ENCODE measurements at regions not wholly inside any gene's neighbourhood (a gene's known extent, or its start where the extent isn't known, plus 50 kb on each side); places are given as distances from the start of the nearest gene placed in this dataset.

DNA sequence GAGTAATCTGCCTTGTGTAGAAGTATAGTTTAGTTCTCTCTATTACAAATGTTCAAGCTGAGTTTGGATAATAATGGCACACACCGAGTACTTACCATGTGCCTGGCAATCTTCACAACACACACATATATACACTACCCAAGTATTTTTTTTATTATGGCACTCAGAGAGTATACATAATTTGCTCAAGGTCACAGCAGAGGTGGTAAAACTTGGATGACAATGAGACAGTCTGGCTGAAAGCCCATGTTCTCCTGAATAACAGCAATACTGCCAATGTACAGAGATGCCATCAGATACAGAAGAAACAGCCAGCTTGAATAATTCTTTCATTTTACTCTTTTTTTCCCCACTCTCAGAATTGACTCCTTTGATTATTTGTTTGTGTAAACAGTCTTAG, 460.0 kb downstream of the CNTN6 start:
- DNase-seq (ENCODE audit: low read depth) = no peak

GRCh38 chr3:1561427-1561826, 468.6 kb downstream of the CNTN6 start:
- no peak for DNase-seq (ENCODE audit: low read depth)

DNA sequence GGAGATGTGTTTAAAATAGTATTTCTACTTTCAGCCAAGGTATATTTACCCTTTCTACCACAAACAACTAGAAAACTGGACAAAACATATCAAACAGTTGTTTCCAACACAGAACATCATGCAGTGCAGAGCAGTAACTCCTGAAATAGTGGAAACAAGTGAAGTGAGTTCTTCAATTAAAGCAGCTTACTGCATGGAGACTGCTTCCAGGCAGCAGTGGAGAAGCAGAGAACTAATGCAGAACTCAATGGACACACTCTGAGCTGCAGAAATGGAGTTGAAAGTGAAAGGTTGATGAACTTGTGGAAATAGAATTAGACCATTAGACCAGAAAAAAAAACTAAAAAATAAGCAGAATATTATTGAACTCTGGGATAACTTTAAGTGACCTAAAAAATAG, 478.9 kb downstream of the CNTN6 start:
- no peak for DNase-seq (ENCODE audit: low read depth)

GRCh38 chr3:1576047-1576446, 483.2 kb downstream of the CNTN6 start:
- no peak for DNase-seq (ENCODE audit: low read depth)

DNA sequence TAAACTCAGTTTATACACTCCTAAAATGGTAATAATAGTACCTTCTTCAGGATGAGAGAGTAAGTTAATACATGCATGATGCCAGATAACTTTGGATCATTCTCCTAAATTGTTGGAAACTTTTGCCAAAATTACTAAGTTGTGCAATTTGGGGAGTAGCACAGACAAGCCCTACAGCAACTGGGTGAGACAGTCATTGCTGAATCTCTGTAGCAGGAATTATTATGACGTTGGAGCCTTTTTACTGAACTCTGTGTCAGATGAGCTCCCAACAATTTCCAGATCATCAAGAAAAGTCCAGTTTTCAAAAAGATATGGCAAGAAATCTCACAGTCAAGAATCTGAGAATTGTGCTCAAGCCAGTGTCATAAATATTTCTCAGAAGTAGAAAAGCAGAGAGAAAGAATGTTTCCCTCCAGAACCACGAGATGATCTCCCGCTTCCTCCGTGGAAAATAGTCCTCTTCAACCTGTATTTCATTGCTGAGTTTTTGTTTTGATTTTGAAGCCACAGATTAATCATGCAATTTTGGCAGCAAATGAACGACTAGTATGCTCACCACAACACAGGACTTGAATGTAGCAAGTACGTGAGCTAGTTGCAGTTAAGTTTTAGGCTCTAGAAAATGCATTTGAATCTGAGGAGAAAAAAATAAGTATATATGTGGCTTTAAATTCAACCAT, 485.4 kb downstream of the CNTN6 start:
- DNase-seq (ENCODE audit: low read depth) = peak; percentile 0

DNA sequence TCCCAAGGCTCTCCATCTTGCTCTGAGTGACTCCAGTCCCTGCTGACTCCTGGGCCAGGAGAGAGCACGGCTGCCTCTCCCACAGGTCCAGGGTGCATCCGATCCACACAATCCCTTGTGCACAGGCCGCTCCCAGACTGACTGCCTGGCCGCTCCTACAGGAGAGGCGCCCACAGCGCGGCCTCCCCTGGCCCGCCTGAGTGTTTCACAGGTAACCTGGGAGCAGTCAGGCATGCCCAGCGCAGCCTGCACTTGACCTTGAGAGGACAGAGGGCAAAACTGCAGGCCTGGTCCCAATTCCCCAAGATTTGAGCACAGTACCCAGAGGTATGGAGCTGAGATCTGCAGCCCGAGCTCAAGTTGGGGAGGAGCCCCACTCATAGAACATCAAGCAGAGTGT, 490.2 kb downstream of the CNTN6 start:
- DNase-seq (ENCODE audit: low read depth) = no peak

GRCh38 chr3:1587426-1587825, 494.6 kb downstream of the CNTN6 start:
- no peak for DNase-seq (ENCODE audit: low read depth)

DNA sequence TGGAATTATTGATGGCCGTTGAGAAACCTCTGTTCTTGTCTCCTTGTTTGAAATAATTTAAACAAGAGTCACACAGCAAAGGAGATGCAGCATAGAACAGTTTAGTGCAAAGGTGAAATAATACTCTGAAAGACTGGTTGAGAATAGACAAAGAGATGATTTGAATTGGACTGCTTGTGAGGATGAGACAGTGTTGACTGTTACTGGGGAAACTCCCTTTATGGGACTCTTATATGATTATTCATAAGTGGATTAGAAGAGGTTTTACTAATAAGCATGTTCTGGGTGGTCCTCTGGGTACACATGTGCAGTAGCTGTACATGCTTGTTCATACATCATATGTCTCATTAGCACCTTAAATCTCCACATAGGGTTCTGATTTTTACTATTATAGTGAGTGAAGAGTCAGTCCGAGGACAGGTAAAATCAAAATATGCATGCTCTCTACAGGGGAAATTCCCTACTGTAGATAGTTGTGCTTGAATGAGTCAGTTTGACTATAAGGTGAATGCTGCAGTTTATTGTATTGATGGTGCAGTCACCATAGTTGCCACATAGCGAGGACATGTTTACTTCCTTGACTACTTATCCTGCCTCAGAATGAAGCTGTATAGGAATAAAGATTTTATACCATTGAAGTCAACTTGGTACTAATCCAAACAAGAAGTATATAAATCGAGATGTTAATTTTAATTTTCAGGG, 498.7 kb downstream of the CNTN6 start:
- DNase-seq (ENCODE audit: low read depth) = no peak

DNA sequence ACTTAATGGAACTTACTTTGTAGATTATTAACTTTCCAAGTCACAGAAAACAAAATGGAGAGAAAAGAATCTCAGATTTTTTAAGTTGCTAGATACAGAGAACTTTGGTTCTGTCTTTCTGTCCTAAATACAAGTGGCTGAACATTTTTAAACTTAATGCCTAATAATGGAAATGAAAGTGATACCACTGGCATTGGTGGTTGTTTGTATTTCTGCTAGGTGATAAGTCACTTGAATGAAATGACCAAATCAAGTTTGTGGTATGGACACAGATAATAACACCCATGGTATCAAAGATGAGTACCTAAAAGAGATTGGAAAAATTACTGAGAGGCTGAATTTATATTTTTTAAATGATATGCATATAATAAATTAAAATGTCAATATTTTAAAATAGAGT, 502.1 kb downstream of the CNTN6 start:
- no peak for DNase-seq (ENCODE audit: low read depth)

DNA sequence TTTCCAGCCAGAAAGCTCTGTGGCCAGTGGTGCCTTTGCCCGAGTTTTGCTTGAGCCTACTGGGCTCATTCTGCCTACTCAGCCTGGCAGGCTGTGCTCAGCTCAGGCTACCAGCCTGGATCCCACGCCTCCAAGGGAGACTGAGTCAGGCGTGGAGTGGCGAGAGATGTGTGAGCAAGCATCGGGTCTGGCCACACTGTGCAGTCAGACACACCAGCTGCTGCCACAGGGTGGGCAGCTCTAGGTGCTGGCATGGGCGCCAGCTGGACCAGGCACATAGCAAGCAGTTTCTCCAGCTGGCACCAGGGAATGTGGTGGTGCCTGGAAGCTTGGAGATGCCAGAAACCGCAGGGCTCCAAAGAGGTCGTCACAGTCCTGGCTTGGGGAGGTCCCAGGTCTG, 498.5 kb upstream of the CNTN4 start:
- no peak for DNase-seq (ENCODE audit: low read depth)

DNA sequence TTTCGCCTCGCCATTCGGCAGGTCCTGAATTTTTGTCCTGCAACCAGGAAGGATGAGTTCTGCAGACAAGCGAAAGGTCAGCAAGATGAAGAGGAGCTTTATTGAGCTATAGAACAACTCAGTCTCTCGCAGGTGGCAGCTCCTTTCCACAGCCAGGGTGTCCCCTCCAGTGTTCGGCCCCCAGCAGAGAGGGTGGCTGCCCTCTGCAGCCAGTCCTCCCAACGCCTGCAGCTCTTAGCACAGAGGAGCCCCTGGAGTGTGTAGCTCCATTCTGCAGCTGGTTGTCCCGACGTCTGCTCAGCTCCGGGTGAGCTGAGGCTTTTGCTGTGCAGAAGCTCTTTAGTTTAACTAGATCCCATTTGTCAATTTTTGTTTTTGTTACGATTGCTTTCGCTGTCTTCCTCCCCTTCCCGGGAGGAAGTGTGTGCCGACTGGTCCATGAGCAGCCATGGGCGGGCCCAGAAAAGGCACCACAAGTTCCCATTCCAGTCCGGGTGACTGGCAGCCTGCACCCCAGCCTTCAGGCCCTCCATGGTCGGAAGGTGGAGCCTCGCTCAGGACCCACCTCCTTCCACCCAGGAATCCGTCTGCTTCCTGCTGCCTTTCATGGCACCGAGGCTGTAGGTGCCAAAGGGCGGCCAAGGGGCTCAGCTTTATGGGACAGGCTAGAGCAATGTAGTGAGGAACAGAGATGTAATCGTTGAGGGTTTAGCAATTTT, 497.8 kb upstream of the CNTN4 start:
- no peak for DNase-seq (ENCODE audit: low read depth)

DNA sequence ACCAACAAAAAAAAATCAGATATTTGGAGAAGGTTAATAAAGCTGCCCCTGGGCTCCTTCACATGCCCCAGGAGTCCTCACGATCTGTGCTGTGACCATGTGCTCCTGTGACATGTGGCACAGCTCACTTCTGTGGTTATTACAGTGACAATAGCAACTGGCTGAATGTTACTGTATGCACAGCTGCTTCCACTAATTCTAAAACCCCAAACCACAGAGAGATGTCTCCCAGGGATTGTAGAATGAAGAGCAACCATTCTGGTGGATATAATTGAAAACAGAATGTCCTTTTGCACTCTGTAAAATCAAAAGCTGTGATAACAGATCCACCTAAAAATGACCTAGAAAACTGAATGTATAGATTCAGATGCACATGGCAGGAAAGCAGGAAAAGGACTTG, 489.2 kb upstream of the CNTN4 start:
- no peak for DNase-seq (ENCODE audit: low read depth)

GRCh38 chr3:1611824-1612223, 486.8 kb upstream of the CNTN4 start:
- no peak for DNase-seq (ENCODE audit: low read depth)

DNA sequence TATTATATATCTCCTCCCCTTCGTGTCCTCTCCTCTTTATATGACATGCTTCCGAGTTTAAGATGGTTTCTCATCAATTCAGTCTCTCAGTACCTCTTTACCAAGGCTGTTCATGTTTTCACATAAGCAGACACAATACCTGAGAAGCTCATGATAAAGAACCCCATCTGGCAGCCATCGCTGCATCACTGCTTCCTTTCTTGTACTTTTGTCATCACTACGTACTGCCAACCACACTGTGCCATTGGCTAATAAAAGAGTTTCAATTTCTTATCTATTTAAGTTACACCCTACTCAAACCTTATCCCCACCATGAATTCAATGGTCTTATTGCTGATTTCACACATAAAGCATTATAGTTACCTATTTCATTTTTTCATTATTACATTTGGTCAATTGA, 484.7 kb upstream of the CNTN4 start:
- no peak for DNase-seq (ENCODE audit: low read depth)

GRCh38 chr3:1616744-1617143, 481.9 kb upstream of the CNTN4 start:
- no peak for DNase-seq (ENCODE audit: low read depth)

DNA sequence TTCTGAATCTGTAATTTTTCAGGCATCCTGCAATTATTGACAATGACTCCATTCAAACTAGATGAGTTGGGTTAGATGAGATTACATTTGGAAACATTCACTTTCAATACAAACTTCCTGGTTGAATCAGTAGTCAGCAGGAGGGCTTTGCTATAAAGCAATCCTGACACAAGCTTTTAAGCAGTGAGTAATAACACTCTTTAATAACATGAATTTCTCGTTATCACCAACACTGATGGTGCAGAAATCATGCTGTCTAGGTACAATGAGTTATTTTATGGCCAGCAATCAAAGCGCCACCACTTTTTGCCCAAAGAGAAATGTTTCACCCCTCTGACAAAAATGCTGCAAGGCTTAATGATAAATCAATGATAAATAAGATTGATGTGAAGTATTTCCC, 474.8 kb upstream of the CNTN4 start:
- DNase-seq (ENCODE audit: low read depth) = no peak

GRCh38 chr3:1632128-1632527, 466.5 kb upstream of the CNTN4 start:
- no peak for DNase-seq (ENCODE audit: low read depth)

DNA sequence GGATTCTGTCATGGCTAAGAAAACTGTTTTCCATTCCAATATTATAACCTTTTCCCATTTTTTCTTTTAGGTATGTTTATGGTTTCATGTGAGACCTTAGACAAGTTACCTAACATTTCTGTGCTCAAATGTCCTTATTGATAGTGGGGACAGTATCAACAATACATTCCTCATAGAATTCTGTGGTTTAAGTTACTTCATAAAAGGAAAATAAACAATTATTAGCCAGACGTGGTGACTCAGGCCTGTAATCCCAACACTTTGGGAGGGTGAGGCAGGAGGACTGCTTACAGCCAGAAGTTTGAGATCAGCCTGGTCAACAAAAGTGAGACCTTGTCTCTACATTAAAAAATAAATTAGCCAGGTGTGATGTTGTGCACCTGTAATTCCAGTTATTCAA, 436.8 kb upstream of the CNTN4 start:
- peak; percentile 4 for DNase-seq (ENCODE audit: low read depth)

- no peak for DNase-seq (ENCODE audit: low read depth)
Observed at GRCh38 chr3:1664266-1664665, 434.4 kb upstream of the CNTN4 start.

DNA sequence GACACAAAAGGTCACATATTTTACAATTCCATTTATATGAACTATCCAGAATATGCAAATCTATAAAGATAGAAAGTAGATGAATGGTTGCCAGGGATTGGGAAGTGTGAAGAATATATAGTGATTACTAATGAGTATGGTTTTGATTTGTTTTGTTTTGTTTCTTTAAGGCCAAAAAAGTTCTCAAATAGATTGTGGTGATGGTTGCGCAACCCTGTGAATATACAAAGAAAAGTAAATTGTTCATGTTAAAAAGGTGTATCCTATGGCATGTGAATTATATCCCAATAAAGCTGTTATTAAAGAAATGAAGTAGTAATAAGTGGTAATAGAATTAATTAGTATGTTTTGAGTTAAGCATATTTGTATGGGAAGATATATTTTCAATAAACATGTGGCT, 431.8 kb upstream of the CNTN4 start:
- DNase-seq (ENCODE audit: low read depth) = no peak

- DNase-seq (ENCODE audit: low read depth) = no peak
Observed at GRCh38 chr3:1677576-1678156, 421.0 kb upstream of the CNTN4 start.

DNA sequence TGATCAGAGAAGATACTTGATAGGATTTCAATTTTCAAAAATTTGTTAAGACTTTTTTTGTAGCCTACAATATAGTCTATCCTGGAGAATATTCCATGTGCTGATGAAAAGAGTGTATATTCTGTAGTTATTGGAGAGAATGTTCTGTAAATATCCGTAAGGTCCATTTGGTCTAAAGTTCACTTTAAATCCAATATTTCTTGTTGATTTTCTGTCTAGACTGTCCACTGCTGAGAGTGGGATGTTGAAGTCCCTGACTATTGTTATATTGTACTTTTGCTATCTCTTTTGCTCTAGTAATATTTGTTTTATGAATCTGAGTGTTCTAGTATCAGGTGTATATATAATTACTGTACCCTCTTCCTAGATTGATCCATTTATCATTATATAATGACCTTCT, 406.2 kb upstream of the CNTN4 start:
- DNase-seq (ENCODE audit: low read depth) = no peak

GRCh38 chr3:1693145-1693544, 405.5 kb upstream of the CNTN4 start:
- no peak for DNase-seq (ENCODE audit: low read depth)

All from iris pigment epithelial cell (primary cell).